Kidney (tissue), 13 donors: ENCODE measurements at regions not wholly inside any gene's neighbourhood (a gene's known extent, or its start where the extent isn't known, plus 50 kb on each side); places are given as distances from the start of the nearest gene placed in this dataset.

Source experiments
- DNase-seq, 5 donors: peaks; one replicate each; pipeline ENCODE4 v3.0.0-alpha.2; 2013 to 2020
- FAIRE-seq: peaks from 2 replicates; lab custom pipeline; 2012; peaks lifted over from hg19 to GRCh38; lab: Jason Lieb, UNC
- H3K27ac ChIP-seq, 2 donors: one replicate each; pipeline ENCODE4 v1.7.0; 2013; ENCODE audit warnings: low read depth in 2 of 2, low read length in 2 of 2, inconsistent platforms in 1 of 2
- H3K27me3 ChIP-seq: one replicate; pipeline ENCODE4 v1.7.1; 2013; ENCODE audit warnings: low read length, inconsistent platforms; ENCODE audit not compliant: control insufficient read depth, insufficient read depth
- H3K36me3 ChIP-seq, 3 donors: one replicate each; pipeline versions ENCODE4 v1.7.0 to v1.7.1; 2013; ENCODE audit warnings: low read length in 3 of 3, control low read depth in 1 of 3, inconsistent platforms in 1 of 3; ENCODE audit not compliant: insufficient read depth in 3 of 3, control insufficient read depth in 2 of 3
- H3K4me1 ChIP-seq, 3 donors: one replicate each; pipeline versions ENCODE4 v1.7.0 to v1.7.1; 2013; ENCODE audit warnings: low read length in 3 of 3, inconsistent platforms in 1 of 3, low read depth in 1 of 3; ENCODE audit not compliant: control insufficient read depth in 2 of 3, insufficient read depth in 2 of 3
- H3K4me3 ChIP-seq, 3 donors: one replicate each; pipeline versions ENCODE4 v1.7.0 to v1.8.1; 2013; ENCODE audit warnings: low read length in 3 of 3, control low read depth in 1 of 3, inconsistent platforms in 1 of 3
- H3K9ac ChIP-seq, 3 donors: one replicate each; pipeline versions ENCODE4 v1.7.0 to v1.7.1; 2013; ENCODE audit warnings: low read length in 3 of 3, control low read depth in 1 of 3, inconsistent platforms in 1 of 3
- H3K9me3 ChIP-seq, 3 donors: one replicate each; pipeline versions ENCODE4 v1.7.0 to v1.7.1; 2013; ENCODE audit warnings: low read length in 3 of 3, control low read depth in 1 of 3, inconsistent platforms in 1 of 3; ENCODE audit not compliant: control insufficient read depth in 2 of 3, insufficient read depth in 1 of 3
- CTCF ChIP-seq: IDR thresholded peaks from 3 replicates; pipeline ENCODE4 v1.5.1; 2012; ENCODE audit warnings: mild to moderate bottlenecking, moderate library complexity, borderline replicate concordance; ENCODE audit not compliant: insufficient read depth; ENCODE audit errors: extremely low read depth
- intact Hi-C: fragments of 100-400 bp; cut with DNase I; formaldehyde crosslinking; loops from one replicate; pipeline ENCODE4 v1.11.1; 2022
- donor health status: control.
- donor health status: control.
- donor health status: control.
- donor health status: control.
- donor health status: control.
- donor health status: DM: yes; HTN: yes; CAD: no.
- donor health status: Normal renal cell carcinoma (clear cell type).

GRCh38 chr21:35142036-35142815, 93.1 kb upstream of the RUNX1 start:
- Histone ChIP-seq H3K9me3 (no peaks in the 10 kb centered on the region), H3K4me3 (no peak overlapping the region), H3K9ac (no peak overlapping the region), H3K27ac (no peak overlapping the region), H3K36me3 (no peaks in the 10 kb centered on the region), H3K4me1 (no peaks in the 10 kb centered on the region), H3K27me3 (no peaks in the 10 kb centered on the region)
- DNase-seq (no peak), FAIRE-seq (no peak)
- TF ChIP-seq CTCF, result no peak
- intact Hi-C loops, result no loop called here

GRCh38 chr21:35139382-35139715, 90.2 kb upstream of the RUNX1 start:
- FAIRE-seq, result no peak
- no peak overlapping the region for H3K27ac ChIP-seq

GRCh38 chr21:35138665-35139381, 89.7 kb upstream of the RUNX1 start:
- no peak for TF ChIP-seq CTCF
- Histone ChIP-seq H3K4me1 (no peaks in the 10 kb centered on the region), H3K4me3 (no peak overlapping the region), H3K27ac (no peak overlapping the region), H3K9me3 (no peaks in the 10 kb centered on the region), H3K9ac (no peak overlapping the region), H3K27me3 (no peaks in the 10 kb centered on the region), H3K36me3 (no peaks in the 10 kb centered on the region)
- peak in 2 of 5 donors; percentile 36 to 38 for DNase-seq
- FAIRE-seq, result no peak
- intact Hi-C loops, result no loop called here

More at GRCh38 chr21:35139382-35139715, 90.2 kb upstream of the RUNX1 start:
- Histone ChIP-seq H3K9ac (no peak overlapping the region), H3K4me1 (no peaks in the 10 kb centered on the region), H3K4me3 (no peak overlapping the region), H3K36me3 (no peaks in the 10 kb centered on the region), H3K9me3 (no peaks in the 10 kb centered on the region), H3K27me3 (no peaks in the 10 kb centered on the region)
- no peak for DNase-seq
- intact Hi-C loops, result no loop called here
- TF ChIP-seq CTCF, result no peak
